Suprapubic skin (tissue), 3 donors: ENCODE measurements at regions not wholly inside any gene's neighbourhood (a gene's known extent, or its start where the extent isn't known, plus 50 kb on each side); places are given as distances from the start of the nearest gene placed in this dataset.

Experiments
- CTCF ChIP-seq, 2 donors: fragments of 200-600 bp in 1 of 2; fragments of 450-650 bp in 1 of 2; sonication (generic) in 1 of 2; IDR thresholded peaks; one replicate each; pipeline ENCODE4 v1.5.1; 2016 to 2019; ENCODE audit warnings: antibody characterized with exemption in 2 of 2, mild to moderate bottlenecking in 1 of 2, moderate library complexity in 1 of 2
- EP300 ChIP-seq: sonication (generic); formaldehyde crosslinking; IDR thresholded peaks from one replicate; pipeline ENCODE4 v1.6.1; 2017; ENCODE audit warnings: antibody characterized with exemption
- POLR2A ChIP-seq, 2 donors: fragments of 450-650 bp; IDR thresholded peaks; one replicate each; pipeline ENCODE4 v1.6.1; 2017; ENCODE audit warnings: antibody characterized with exemption in 2 of 2, mild to moderate bottlenecking in 2 of 2, moderate library complexity in 2 of 2

DNA sequence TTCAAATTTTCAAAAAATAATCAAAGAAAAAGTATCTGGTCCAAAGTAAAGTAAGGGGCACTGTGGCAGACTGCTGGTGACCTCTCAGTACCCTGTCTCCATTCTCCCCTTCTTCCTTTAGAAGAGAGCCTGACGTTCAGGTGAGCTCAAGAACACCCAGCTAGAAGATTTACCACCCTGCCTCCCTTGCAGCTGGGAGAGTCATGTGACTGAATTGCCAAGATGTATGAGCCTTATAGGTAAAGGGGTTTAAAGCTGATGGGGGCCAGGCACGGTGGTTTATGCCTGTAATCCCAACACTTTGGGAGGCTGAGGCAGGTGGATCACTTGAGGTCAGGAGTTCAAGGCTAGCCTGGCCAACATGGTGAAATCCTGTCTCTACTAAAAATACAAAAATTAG lies 86.3 kb upstream of the NANOS1 start:
- TF ChIP-seq POLR2A (IDR thresholded peaks at IDR 0.05) (no peak), CTCF (IDR thresholded peaks at IDR 0.05) (no peak), EP300 (no peak)
